ENCODE measurements at regions not wholly inside any gene's neighbourhood (a gene's known extent, or its start where the extent isn't known, plus 50 kb on each side); places are given as distances from the start of the nearest gene placed in this dataset.

DNA sequence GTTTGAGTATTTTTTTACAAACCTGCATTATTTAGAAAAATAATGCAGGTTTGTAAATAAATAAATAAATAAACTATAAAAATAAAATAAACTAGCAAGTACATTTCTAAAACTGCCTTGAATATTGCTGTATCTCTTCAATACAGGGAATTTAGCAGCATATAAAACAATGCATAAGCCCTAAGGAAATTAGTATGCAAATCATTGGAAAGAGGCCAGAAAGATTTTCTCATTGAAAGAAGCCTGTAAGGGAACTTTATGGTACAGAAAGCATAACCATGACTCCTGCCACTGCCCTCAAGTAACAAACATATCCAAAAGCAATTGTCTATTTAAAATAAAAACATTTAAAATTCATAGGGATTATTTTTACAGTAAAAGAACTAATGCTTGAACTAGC lies 387.3 kb downstream of the HINT1 start:
- Histone ChIP-seq H3K9me3 (ENCODE audit: insufficient read depth in 2 of 2, low read depth in 1 of 2, low read length in 1 of 2) (no peaks in the 10 kb centered on the region), H3K27ac (ENCODE audit: low read depth, low read length) (no peak overlapping the region), H2BK5ac (ENCODE audit: low read depth, low read length) (no peak overlapping the region), H4K91ac (replicated peaks; ENCODE audit: insufficient read length, low read length) (no peak overlapping the region), H3K4me1 (replicated peaks in 1 of 4; ENCODE audit: control insufficient read depth in 3 of 4, insufficient read depth in 4 of 4, low read length in 3 of 4) (no peaks in the 10 kb centered on the region), H3K4me2 (ENCODE audit: insufficient read depth in 1 of 2, low read depth in 2 of 2, low read length in 2 of 2) (no peak overlapping the region), H4K5ac (ENCODE audit: insufficient read length, low read depth, low read length) (no peak overlapping the region), H2BK12ac (ENCODE audit: low read depth, low read length) (no peak overlapping the region), H3K79me1 (ENCODE audit: low read depth, low read length) (no peaks in the 10 kb centered on the region), H4K20me1 (replicated peaks in 1 of 2; ENCODE audit: control insufficient read depth in 1 of 2, insufficient read depth in 2 of 2, low read length in 2 of 2) (no peaks in the 10 kb centered on the region), H3K27me3 (replicated peaks in 1 of 4; ENCODE audit: control insufficient read depth in 3 of 4, extremely low read depth in 1 of 4, insufficient read depth in 3 of 4, low read length in 3 of 4) (no peaks in the 10 kb centered on the region), H3K4me3 (ENCODE audit: extremely low read depth in 1 of 4, insufficient read depth in 2 of 4, low read depth in 3 of 4, low read length in 4 of 4) (no peak overlapping the region), H2BK20ac (ENCODE audit: low read length) (no peak overlapping the region), H2BK15ac (ENCODE audit: low read length) (no peak overlapping the region), H3K79me2 (ENCODE audit: control insufficient read depth in 1 of 2, insufficient read depth in 2 of 2, low read length in 2 of 2) (no peaks in the 10 kb centered on the region), H3K36me3 (ENCODE audit: control insufficient read depth in 2 of 4, insufficient read depth in 4 of 4, low read length in 3 of 4) (no peaks in the 10 kb centered on the region), H2BK120ac (replicated peaks; ENCODE audit: low read depth, low read length) (no peak overlapping the region), H3K4ac (replicated peaks; ENCODE audit: insufficient read length, low read depth, low read length) (no peak overlapping the region), H4K8ac (ENCODE audit: extremely low read depth, insufficient read depth, low read length) (no peak overlapping the region), H2AK5ac (ENCODE audit: low read depth, low read length) (no peak overlapping the region), H3K9ac (replicated peaks in 1 of 4; ENCODE audit: extremely low read depth in 1 of 4, low read depth in 3 of 4, low read length in 3 of 4) (no peak overlapping the region), H3K14ac (ENCODE audit: insufficient read length) (no peak overlapping the region), H3K23ac (ENCODE audit: insufficient read length) (no peak overlapping the region), H3K56ac (replicated peaks; ENCODE audit: insufficient read length, low read depth, low read length) (no peak overlapping the region), H3K23me2 (ENCODE audit: low read depth, low read length) (no peaks in the 10 kb centered on the region), H2AFZ (ENCODE audit: low read length) (no peak overlapping the region), H3K18ac (ENCODE audit: extremely low read depth, low read length) (no peak overlapping the region)
- ChIA-PET POLR2A (ENCODE audit: partially characterized antibody) (no interaction called here), CTCF (ENCODE audit: partially characterized antibody) (no interaction called here)
- DNase-seq (ENCODE audit: low read depth in 1 of 2, low spot score in 2 of 2) (no peak), FAIRE-seq (no peak)
- TF ChIP-seq POU5F1 (IDR thresholded peaks at IDR 0.05; ENCODE audit: low read depth, low read length): no peak
- no peak for TF ChIP-seq TBP (IDR thresholded peaks at IDR 0.05; ENCODE audit: low read depth, low read length)
- TF ChIP-seq RBBP5 (IDR thresholded peaks at IDR 0.05; ENCODE audit: borderline replicate concordance, low read depth, low read length): no peak
- no peak for TF ChIP-seq TAF7 (optimal IDR thresholded peaks at IDR 0.05; ENCODE audit: borderline replicate concordance, low read depth, low read length)
- no peak for TF ChIP-seq CTBP2 (IDR thresholded peaks at IDR 0.05; ENCODE audit: borderline replicate concordance, insufficient read depth, insufficient read length, low read length)
- no peak for TF ChIP-seq GABPA (IDR thresholded peaks at IDR 0.05; ENCODE audit: borderline replicate concordance, insufficient read depth, low read length)
- no peak for TF ChIP-seq RAD21 (IDR thresholded peaks at IDR 0.05 in 1 of 2, conservative IDR thresholded peaks at IDR 0.05 in 1 of 2; ENCODE audit: low read depth in 2 of 2, low read length in 2 of 2)
- no peak for TF ChIP-seq GTF2F1 (IDR thresholded peaks at IDR 0.05; ENCODE audit: borderline replicate concordance, low read depth, low read length)
- no peak for TF ChIP-seq SP4 (IDR thresholded peaks at IDR 0.05; ENCODE audit: low read length)
- no peak for TF ChIP-seq CREB1 (IDR thresholded peaks at IDR 0.05)
- no peak for TF ChIP-seq CEBPB (IDR thresholded peaks at IDR 0.05; ENCODE audit: low read depth, low read length)

Data from H1 (cell line).